Breast epithelium (tissue), 3 donors: ENCODE measurements at regions not wholly inside any gene's neighbourhood (a gene's known extent, or its start where the extent isn't known, plus 50 kb on each side); places are given as distances from the start of the nearest gene placed in this dataset.

Source experiments
- POLR2A ChIP-seq: fragments of 450-650 bp; IDR thresholded peaks from one replicate; pipeline ENCODE4 v1.6.1; 2016; ENCODE audit warnings: antibody characterized with exemption, mild to moderate bottlenecking, moderate library complexity
- POLR2AphosphoS5 ChIP-seq, 3 donors: sonication (generic); formaldehyde crosslinking; IDR thresholded peaks; one replicate each; pipeline ENCODE4 v1.6.1; 2017; ENCODE audit warnings: antibody characterized with exemption in 3 of 3
- TF ChIP-seq, protein P1 (sequence below), 3 donors: fragments of 450-650 bp; IDR thresholded peaks; one replicate each; pipeline ENCODE4 v1.5.1; 2016 to 2017; ENCODE audit warnings: antibody characterized with exemption in 3 of 3, mild to moderate bottlenecking in 3 of 3, moderate library complexity in 3 of 3

DNA sequence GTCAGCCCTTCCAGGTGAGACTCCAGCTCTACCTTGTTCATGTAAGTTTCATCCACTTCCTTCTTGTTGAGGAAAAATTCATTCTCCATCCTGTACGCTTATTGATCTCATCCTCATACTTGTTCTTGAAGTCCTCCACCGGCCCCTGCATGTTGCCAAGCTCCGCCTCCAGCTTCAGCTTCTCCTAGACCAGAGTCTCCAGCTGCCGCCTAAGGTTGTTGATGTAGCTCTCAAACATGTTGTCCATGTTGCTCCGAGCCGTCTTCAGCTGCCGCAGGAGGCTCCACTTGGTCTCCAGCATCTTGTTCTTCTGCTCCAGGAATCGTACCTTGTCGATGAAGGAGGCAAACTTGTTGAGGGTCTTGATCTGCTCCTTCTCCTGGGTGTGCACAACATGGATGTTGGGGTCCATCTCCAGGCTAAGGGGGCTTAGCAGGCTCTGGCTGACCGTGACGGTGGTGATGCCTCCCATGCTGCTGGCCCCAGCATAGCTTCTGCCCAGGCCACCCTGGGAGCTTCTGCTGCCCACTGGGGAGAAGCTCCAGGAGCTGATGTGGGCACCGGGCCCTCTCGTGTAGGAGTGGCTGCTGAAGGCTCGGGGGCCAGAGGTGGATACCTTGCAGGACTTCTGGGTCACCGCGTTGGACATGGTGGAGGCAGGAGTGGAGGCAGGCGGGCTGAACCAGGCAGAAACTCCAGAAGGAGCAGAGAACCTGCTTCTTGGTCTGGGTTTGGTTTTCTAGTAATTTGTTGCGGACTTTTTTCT, 422.6 kb upstream of the ARPP21 start:
- TF ChIP-seq, protein P1, sequence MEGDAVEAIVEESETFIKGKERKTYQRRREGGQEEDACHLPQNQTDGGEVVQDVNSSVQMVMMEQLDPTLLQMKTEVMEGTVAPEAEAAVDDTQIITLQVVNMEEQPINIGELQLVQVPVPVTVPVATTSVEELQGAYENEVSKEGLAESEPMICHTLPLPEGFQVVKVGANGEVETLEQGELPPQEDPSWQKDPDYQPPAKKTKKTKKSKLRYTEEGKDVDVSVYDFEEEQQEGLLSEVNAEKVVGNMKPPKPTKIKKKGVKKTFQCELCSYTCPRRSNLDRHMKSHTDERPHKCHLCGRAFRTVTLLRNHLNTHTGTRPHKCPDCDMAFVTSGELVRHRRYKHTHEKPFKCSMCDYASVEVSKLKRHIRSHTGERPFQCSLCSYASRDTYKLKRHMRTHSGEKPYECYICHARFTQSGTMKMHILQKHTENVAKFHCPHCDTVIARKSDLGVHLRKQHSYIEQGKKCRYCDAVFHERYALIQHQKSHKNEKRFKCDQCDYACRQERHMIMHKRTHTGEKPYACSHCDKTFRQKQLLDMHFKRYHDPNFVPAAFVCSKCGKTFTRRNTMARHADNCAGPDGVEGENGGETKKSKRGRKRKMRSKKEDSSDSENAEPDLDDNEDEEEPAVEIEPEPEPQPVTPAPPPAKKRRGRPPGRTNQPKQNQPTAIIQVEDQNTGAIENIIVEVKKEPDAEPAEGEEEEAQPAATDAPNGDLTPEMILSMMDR (IDR thresholded peaks at IDR 0.05): no peak
- TF ChIP-seq POLR2AphosphoS5 (IDR thresholded peaks at IDR 0.05) (no peak), POLR2A (no peak)
